Lower leg skin (tissue), 4 donors: ENCODE measurements at regions not wholly inside any gene's neighbourhood (a gene's known extent, or its start where the extent isn't known, plus 50 kb on each side); places are given as distances from the start of the nearest gene placed in this dataset.

Experiments
- DNase-seq, 2 donors: peaks; one replicate each; pipeline ENCODE4 v3.0.0-alpha.2; 2019; ENCODE audit warnings: low spot score in 2 of 2
- H3K4me3 ChIP-seq: fragments of 200-600 bp; sonication (generic); 2 replicates; pipeline ENCODE4 v1.5.1; 2017; ENCODE audit warnings: mild to moderate bottlenecking, low read depth; ENCODE audit not compliant: poor library complexity, severe bottlenecking
- POLR2A ChIP-seq, 2 donors: fragments of 450-650 bp; IDR thresholded peaks; one replicate each; pipeline ENCODE4 v1.6.1; 2016 to 2017; ENCODE audit warnings: antibody characterized with exemption in 2 of 2, mild to moderate bottlenecking in 1 of 2, moderate library complexity in 1 of 2
- WGBS, 2 donors: methylation state at CpG; one replicate each; pipeline ENCODE4 v1.1.5; 2018; 5-methylcytosine and 5-hydroxymethylcytosine counted together
- intact Hi-C: fragments of 100-400 bp; cut with DNase I; formaldehyde crosslinking; loops from one replicate; pipeline ENCODE4 v1.15.0; 2023; ENCODE audit warnings: low total_unique reads
- TF ChIP-seq, protein P1 (sequence below), 3 donors: fragments of 450-650 bp; IDR thresholded peaks; one replicate each; pipeline ENCODE4 v1.5.1; 2016; ENCODE audit warnings: antibody characterized with exemption in 3 of 3, mild to moderate bottlenecking in 3 of 3, moderate library complexity in 2 of 3

DNA sequence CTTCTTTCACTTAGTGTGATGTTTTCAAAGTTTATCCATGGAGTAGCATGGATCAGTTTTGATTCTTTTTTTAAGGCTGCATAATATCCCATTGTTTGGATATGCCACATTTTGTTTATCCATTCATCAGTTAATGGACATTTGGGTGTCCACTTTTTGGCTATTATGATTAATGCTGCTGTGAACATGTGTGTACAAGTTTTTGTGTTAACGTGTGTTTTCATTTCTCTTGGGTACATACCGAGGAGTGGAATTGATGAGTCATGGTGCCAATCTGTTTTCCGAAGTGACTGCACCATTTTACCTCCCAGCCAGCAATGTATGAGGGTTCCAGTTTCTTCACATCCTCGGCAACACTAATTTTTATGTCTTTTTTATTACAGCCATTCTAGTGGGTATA is 78.4 kb upstream of the CCDC28A start:
- H3K4me3 ChIP-seq: no peak overlapping the region
- WGBS, 2 donors: 59 to 63% methylated on average over 4 of the region's 4 CpGs
- DNase-seq: no peak
- TF ChIP-seq, protein P1, sequence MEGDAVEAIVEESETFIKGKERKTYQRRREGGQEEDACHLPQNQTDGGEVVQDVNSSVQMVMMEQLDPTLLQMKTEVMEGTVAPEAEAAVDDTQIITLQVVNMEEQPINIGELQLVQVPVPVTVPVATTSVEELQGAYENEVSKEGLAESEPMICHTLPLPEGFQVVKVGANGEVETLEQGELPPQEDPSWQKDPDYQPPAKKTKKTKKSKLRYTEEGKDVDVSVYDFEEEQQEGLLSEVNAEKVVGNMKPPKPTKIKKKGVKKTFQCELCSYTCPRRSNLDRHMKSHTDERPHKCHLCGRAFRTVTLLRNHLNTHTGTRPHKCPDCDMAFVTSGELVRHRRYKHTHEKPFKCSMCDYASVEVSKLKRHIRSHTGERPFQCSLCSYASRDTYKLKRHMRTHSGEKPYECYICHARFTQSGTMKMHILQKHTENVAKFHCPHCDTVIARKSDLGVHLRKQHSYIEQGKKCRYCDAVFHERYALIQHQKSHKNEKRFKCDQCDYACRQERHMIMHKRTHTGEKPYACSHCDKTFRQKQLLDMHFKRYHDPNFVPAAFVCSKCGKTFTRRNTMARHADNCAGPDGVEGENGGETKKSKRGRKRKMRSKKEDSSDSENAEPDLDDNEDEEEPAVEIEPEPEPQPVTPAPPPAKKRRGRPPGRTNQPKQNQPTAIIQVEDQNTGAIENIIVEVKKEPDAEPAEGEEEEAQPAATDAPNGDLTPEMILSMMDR (IDR thresholded peaks at IDR 0.05): no peak
- TF ChIP-seq POLR2A (IDR thresholded peaks at IDR 0.05): no peak
- intact Hi-C loops: no loop called here

DNA sequence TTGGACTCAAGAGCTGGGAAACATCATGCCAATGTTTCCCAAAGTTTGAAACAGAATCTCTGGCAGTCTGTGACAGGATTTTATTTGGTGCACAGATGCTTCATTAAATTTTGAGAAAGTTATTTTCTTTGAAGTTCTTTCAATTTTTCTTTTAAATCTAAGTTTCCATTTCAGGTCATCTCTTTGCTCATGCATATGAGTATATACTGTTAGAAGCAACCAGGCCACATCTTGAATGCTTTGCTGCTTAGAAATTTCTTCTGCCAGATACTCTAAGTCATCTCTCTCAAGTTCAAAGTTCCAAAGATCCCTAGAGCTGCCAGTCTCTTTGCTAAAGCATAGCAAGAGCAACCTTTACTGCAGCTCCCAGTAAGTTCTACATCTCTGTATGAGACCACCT is 59.1 kb upstream of the CCDC28A start:
- DNase-seq: no peak
- intact Hi-C loops: no loop called here
- TF ChIP-seq, protein P1 (IDR thresholded peaks at IDR 0.05): no peak
- TF ChIP-seq POLR2A (IDR thresholded peaks at IDR 0.05): no peak
- no peak overlapping the region for H3K4me3 ChIP-seq

DNA sequence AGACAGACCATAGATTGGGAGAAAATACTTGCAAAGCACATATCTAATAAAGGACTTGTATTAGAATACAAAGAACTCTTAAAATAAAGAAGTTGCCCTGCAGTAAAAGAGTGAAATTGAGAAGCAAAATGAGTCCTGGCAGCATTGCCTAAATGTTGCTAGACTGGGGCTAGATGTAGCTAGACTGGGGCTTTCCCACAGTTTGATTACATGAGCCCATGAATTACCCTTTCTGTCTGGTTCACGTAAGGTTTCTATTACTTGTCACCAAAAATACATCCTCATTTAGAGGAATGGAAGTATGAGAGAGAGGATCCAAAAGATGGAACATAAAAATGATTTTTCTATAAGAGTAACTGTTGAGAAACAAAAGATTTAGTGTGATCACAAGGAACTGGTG is 57.6 kb upstream of the CCDC28A start:
- WGBS, 2 donors: 69 to 81% methylated on average over 1 of the region's 1 CpG
- intact Hi-C loops: no loop called here
- DNase-seq: no peak
- H3K4me3 ChIP-seq: no peak overlapping the region
- no peak for TF ChIP-seq POLR2A (IDR thresholded peaks at IDR 0.05)
- TF ChIP-seq, protein P1 (IDR thresholded peaks at IDR 0.05): no peak

DNA sequence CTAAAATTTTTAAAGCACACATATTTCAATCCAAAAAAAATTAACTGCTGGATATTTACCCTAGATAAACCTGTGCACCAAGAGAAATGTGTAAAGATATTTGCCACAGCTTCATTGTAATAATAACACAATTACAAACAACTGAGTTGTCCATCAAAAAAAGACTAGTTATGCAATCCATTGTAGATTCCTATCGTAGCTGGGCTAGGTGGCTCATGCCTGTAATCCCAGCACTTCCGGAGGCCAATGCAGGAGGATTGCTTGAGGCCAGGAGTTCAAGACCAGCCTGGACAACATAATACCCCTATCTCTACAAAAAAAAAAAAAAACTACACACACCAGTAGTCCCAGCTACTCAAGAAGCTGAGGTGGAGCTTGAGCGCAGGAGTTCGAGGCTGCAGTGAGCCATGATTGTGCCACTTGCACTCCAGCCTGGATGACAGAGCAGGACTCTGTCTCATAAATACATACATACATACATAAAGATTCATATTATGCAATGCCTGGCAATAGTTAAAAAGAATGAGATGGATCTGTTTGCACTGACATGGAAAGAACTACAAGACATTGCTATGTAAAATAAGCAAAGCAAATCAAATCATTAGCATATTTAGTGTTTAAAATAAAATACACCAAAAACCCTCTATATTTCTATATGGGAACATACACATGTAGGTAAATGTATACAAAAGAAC is 56.5 kb upstream of the CCDC28A start:
- no peak for DNase-seq
- 84 to 93% methylated on average over 4 of the region's 4 CpGs for WGBS, 2 donors
- no peak overlapping the region for H3K4me3 ChIP-seq
- intact Hi-C loops: no loop called here
- TF ChIP-seq, protein P1 (IDR thresholded peaks at IDR 0.05): no peak
- no peak for TF ChIP-seq POLR2A (IDR thresholded peaks at IDR 0.05)

DNA sequence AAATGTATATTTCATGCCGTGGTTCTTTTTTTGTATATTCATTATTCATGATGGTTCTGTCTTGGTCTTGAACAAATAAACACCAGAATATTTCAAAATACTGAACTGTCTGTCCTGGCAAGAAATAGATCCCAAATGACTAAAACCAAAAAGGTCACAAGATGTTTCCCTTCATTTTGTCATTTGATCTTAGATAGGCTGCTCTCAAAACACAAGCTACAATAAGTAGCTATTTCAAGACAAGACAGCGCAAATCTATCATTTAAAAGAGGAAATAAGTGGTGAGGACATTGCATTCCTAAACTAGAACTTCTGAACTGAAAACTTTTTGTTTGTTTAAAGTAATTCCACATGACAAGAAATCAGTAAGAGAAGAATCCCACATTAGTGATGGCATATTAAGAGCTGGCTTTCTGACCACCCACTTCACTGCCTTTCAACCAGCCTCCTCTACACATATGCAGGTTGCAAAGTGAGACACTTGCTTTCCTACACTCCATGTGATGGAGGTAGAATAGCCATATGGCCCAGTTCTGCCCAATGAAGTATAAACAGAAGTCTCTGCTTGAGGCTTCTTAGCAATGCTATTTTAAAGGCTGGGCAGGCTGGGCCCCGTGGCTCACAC is 54.4 kb upstream of the CCDC28A start:
- H3K4me3 ChIP-seq: no peak overlapping the region
- intact Hi-C loops: no loop called here
- WGBS, 2 donors: 59 to 70% methylated on average over 3 of the region's 3 CpGs
- TF ChIP-seq, protein P1 (IDR thresholded peaks at IDR 0.05): no peak
- TF ChIP-seq POLR2A (IDR thresholded peaks at IDR 0.05): no peak
- DNase-seq: no peak

DNA sequence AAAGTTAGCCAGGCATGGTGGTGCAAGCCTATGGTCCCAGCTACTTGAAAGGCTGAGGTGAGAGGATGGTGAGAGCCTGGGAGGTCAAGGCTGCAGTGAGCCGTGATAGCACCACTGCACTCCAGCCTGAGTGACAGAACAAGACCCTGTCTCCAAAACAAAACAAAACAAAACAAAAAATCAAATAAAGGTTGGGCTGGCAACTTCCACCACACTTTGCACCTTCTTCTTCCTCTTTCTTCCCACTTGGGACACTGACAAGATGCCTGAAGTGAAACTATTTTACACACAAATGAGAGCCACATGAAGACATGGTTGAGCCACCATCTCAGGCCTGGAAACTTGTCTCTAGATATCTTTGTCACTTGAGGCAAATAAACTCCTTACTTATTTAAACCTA is 53.8 kb upstream of the CCDC28A start:
- no peak for TF ChIP-seq POLR2A (IDR thresholded peaks at IDR 0.05)
- TF ChIP-seq, protein P1 (IDR thresholded peaks at IDR 0.05): no peak

More for the DNA sequence above, 53.8 kb upstream of the CCDC28A start:
- 70 to 81% methylated on average over 1 of the region's 1 CpG for WGBS, 2 donors
- intact Hi-C loops: no loop called here
- no peak overlapping the region for H3K4me3 ChIP-seq
- DNase-seq: no peak
